A549 (cell line): ENCODE measurements at regions not wholly inside any gene's neighbourhood (a gene's known extent, or its start where the extent isn't known, plus 50 kb on each side); places are given as distances from the start of the nearest gene placed in this dataset.

Source experiments
- ATAC-seq, 2 experiments: fragments of 200-7000 bp in 1 of 2; fragments of >200 bp in 1 of 2; cut with Nextera tagmentation in 1 of 2; cut with Tn5 transposase in 1 of 2; 3 replicates each; pipeline versions ENCODE4 v1.8.0 to v1.9.1; 2018 to 2020; ENCODE audit warnings: mild to moderate bottlenecking in 1 of 2, moderate library complexity in 1 of 2
- CTCF ChIA-PET: fragments of 300-600 bp; sonication (Branson Sonifier 250); formaldehyde crosslinking; extraction: SDS; loops from one replicate; lab custom pipeline; 2021; ENCODE audit warnings: antibody characterized with exemption, inconsistent platforms; lab: Yijun Ruan, JAX
- POLR2A ChIA-PET: fragments of 350-600 bp; formaldehyde crosslinking; extraction: SDS; loops from one replicate; lab custom pipeline; 2021; ENCODE audit warnings: antibody characterized with exemption, inconsistent platforms; lab: Yijun Ruan, JAX
- DNase-seq, 2 experiments: peaks; one replicate each; pipeline versions ENCODE4 v3.0.0 to v3.0.0-alpha.2; 2011 to 2016; ENCODE audit warnings: low read depth in 1 of 2, low spot score in 1 of 2
- FAIRE-seq: peaks from 2 replicates; lab custom pipeline; 2011; peaks lifted over from hg19 to GRCh38; lab: Jason Lieb, UNC
- H3K27ac ChIP-seq, 2 experiments: fragments of >200 bp; sonication (Bioruptor Twin); formaldehyde crosslinking; 3 replicates each; pipeline ENCODE4 v1.5.1; 2016 to 2017
- H3K4me1 ChIP-seq: fragments of >200 bp; sonication (Bioruptor Twin); formaldehyde crosslinking; 3 replicates; pipeline ENCODE4 v1.6.1; 2016
- H3K4me2 ChIP-seq: fragments of >200 bp; sonication (Bioruptor Twin); formaldehyde crosslinking; 3 replicates; pipeline ENCODE4 v1.6.1; 2016
- H3K4me3 ChIP-seq: fragments of >200 bp; sonication (Bioruptor Twin); formaldehyde crosslinking; 3 replicates; pipeline ENCODE4 v1.5.1; 2016
- H3K9me3 ChIP-seq: fragments of >200 bp; sonication (Bioruptor Twin); formaldehyde crosslinking; 3 replicates; pipeline ENCODE4 v1.6.1; 2016
- CBX2 ChIP-seq: fragments of 200-600 bp; sonication (generic); IDR thresholded peaks from 2 replicates; pipeline ENCODE4 v1.6.1; 2016; ENCODE audit warnings: low read depth, mild to moderate bottlenecking, borderline replicate concordance
- CHD4 ChIP-seq: fragments of 200-600 bp; sonication (generic); IDR thresholded peaks from 2 replicates; pipeline ENCODE4 v1.6.1; 2016; ENCODE audit warnings: antibody characterized with exemption, mild to moderate bottlenecking, borderline replicate concordance
- EHF ChIP-seq: fragments of 250-450 bp; sonication (Bioruptor Pico); IDR thresholded peaks from 2 replicates; pipeline ENCODE4 v1.5.0; 2020; ENCODE audit warnings: mild to moderate bottlenecking
- EP300 ChIP-seq, 2 experiments: fragments of >200 bp; sonication (Bioruptor Twin); formaldehyde crosslinking; IDR thresholded peaks; 2 replicates in 1 of 2; 3 replicates in 1 of 2; pipeline ENCODE4 v1.6.1; 2016 to 2017
- FOSB ChIP-seq: fragments of 250-450 bp; sonication (Bioruptor Pico); IDR thresholded peaks from 2 replicates; pipeline ENCODE4 v1.5.0; 2020; ENCODE audit warnings: mild to moderate bottlenecking, moderate library complexity
- FOSL2 ChIP-seq, 2 experiments: fragments of 450-650 bp in 1 of 2; fragments of >200 bp in 1 of 2; sonication (Bioruptor Twin) in 1 of 2; formaldehyde crosslinking; IDR thresholded peaks; 2 replicates each; pipeline versions ENCODE4 v1.5.0 to v1.6.1; 2016 to 2020; ENCODE audit warnings: mild to moderate bottlenecking in 1 of 2, moderate library complexity in 1 of 2
- FOXS1 ChIP-seq: fragments of 250-450 bp; sonication (Bioruptor Pico); IDR thresholded peaks from 2 replicates; pipeline ENCODE4 v1.5.0; 2020; ENCODE audit warnings: mild to moderate bottlenecking, moderate library complexity
- HEYL ChIP-seq: fragments of 250-450 bp; sonication (Bioruptor Pico); IDR thresholded peaks from 2 replicates; pipeline ENCODE4 v1.8.0; 2021; ENCODE audit warnings: mild to moderate bottlenecking, moderate library complexity
- HOXB5 ChIP-seq: fragments of 250-450 bp; sonication (Bioruptor Pico); IDR thresholded peaks from 2 replicates; pipeline ENCODE4 v1.5.0; 2020; ENCODE audit warnings: mild to moderate bottlenecking, moderate library complexity
- JUN ChIP-seq, 2 experiments: fragments of >200 bp; sonication (Bioruptor Twin); formaldehyde crosslinking; IDR thresholded peaks; 2 replicates in 1 of 2; 3 replicates in 1 of 2; pipeline ENCODE4 v1.6.1; 2016 to 2017
- JUNB ChIP-seq: fragments of >200 bp; sonication (Bioruptor Twin); formaldehyde crosslinking; IDR thresholded peaks from 2 replicates; pipeline ENCODE4 v1.6.1; 2016
- KDM1A ChIP-seq: fragments of 200-600 bp; sonication (generic); IDR thresholded peaks from 2 replicates; pipeline ENCODE4 v1.6.1; 2016; ENCODE audit warnings: low read depth, mild to moderate bottlenecking
- KDM5A ChIP-seq: fragments of 200-600 bp; sonication (generic); IDR thresholded peaks from 2 replicates; pipeline ENCODE4 v1.6.1; 2016; ENCODE audit warnings: antibody characterized with exemption, mild to moderate bottlenecking
- MAFK ChIP-seq: fragments of 450-650 bp; IDR thresholded peaks from 2 replicates; pipeline ENCODE4 v1.6.1; 2014; ENCODE audit not compliant: partially characterized antibody
- MAZ ChIP-seq: fragments of 150-350 bp; IDR thresholded peaks from 2 replicates; pipeline ENCODE4 v1.6.1; 2014; ENCODE audit warnings: antibody characterized with exemption, low read depth, low read length, borderline replicate concordance
- MYC ChIP-seq: IDR thresholded peaks from 2 replicates; pipeline ENCODE4 v1.6.1; 2012; ENCODE audit warnings: mild to moderate bottlenecking, inconsistent platforms, low read length, improper control_type of control experiment, borderline replicate concordance
- NFE2L2 ChIP-seq: fragments of 150-350 bp; conservative IDR thresholded peaks from 2 replicates; pipeline ENCODE4 v1.6.1; 2014; ENCODE audit warnings: low read length
- NPAS2 ChIP-seq: fragments of 250-450 bp; sonication (Bioruptor Pico); IDR thresholded peaks from 2 replicates; pipeline ENCODE4 v1.8.0; 2022; ENCODE audit warnings: mild to moderate bottlenecking, moderate library complexity, borderline replicate concordance
- POLR2AphosphoS2 ChIP-seq: conservative IDR thresholded peaks from 2 replicates; pipeline ENCODE4 v1.6.1; 2012; ENCODE audit warnings: low read length, improper control_type of control experiment, inconsistent platforms
- RAD21 ChIP-seq, 2 experiments: fragments of >200 bp in 1 of 2; sonication (Bioruptor Twin) in 1 of 2; formaldehyde crosslinking in 1 of 2; IDR thresholded peaks in 1 of 2; conservative IDR thresholded peaks in 1 of 2; 2 replicates in 1 of 2; 3 replicates in 1 of 2; pipeline ENCODE4 v1.6.1; 2012 to 2018; ENCODE audit warnings: inconsistent platforms in 1 of 2
- TFCP2L1 ChIP-seq: fragments of 250-450 bp; sonication (Bioruptor Pico); IDR thresholded peaks from 2 replicates; pipeline ENCODE4 v1.5.0; 2021; ENCODE audit warnings: mild to moderate bottlenecking
- TP53 ChIP-seq: fragments of 250-450 bp; sonication (Bioruptor Pico); IDR thresholded peaks from 2 replicates; pipeline ENCODE4 v1.5.0; 2021; ENCODE audit warnings: mild to moderate bottlenecking, moderate library complexity
- ZFP36 ChIP-seq: fragments of 450-650 bp; IDR thresholded peaks from 2 replicates; pipeline ENCODE4 v1.6.1; 2014; ENCODE audit warnings: borderline replicate concordance; ENCODE audit not compliant: partially characterized antibody
- WGBS: methylation state at CpG from one replicate; pipeline ENCODE4 v1.1.6; 2017; ENCODE audit errors: missing lambda C conversion rate; 5-methylcytosine and 5-hydroxymethylcytosine counted together
- TF ChIP-seq, protein P1 (sequence below): IDR thresholded peaks from 2 replicates; pipeline ENCODE4 v1.6.1; 2012; ENCODE audit warnings: low read depth, borderline replicate concordance
- TF ChIP-seq, protein P2 (sequence below): fragments of >200 bp; sonication (Bioruptor Twin); formaldehyde crosslinking; IDR thresholded peaks from 3 replicates; pipeline ENCODE4 v1.6.1; 2016
- TF ChIP-seq, protein P3 (sequence below): fragments of >200 bp; sonication (Bioruptor Twin); formaldehyde crosslinking; IDR thresholded peaks from 2 replicates; pipeline ENCODE4 v1.6.1; 2016
- TF ChIP-seq, protein P4 (sequence below): fragments of 250-450 bp; sonication (Bioruptor Pico); IDR thresholded peaks from 2 replicates; pipeline ENCODE4 v1.5.0; 2021; ENCODE audit warnings: mild to moderate bottlenecking, moderate library complexity, borderline replicate concordance
- TF ChIP-seq, protein P5 (sequence below): IDR thresholded peaks from 2 replicates; pipeline ENCODE4 v1.6.1; 2012
- TF ChIP-seq, protein P6 (sequence below): fragments of 250-450 bp; sonication (Bioruptor Pico); IDR thresholded peaks from 2 replicates; pipeline ENCODE4 v1.5.0; 2020; ENCODE audit warnings: low read depth, mild to moderate bottlenecking, moderate library complexity

DNA sequence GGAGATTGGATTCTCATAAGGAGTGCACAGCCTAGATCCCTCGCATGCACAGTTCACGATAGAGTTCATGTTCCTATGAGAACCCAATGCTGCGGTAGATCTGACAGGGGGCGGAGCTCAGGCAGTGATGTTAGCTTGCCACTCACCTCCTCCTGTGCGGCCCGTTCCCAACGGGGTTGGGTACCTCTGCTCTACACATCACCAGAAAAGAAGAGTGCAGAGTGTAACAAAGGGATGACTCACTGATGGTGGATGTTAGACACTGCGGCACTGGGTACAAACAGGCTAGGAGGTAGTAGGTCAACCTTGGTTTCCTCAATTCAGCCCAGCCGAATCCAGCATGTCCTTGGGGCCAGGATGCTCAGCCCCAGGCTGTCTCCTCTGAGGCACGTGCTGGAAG, 66.8 kb upstream of the CHST15 start:
- Histone ChIP-seq H3K4me2 (no peak overlapping the region), H3K9me3 (0 out of 3 replicates have a peak, but pooled peaks cover 3% of the 10 kb centered on the region), H3K27ac (no peak overlapping the region), H3K4me1 (peaks cover 10% of the 10 kb centered on the region; the same call in 2 of the 3 replicates), H3K4me3 (no peak overlapping the region)
- CTCF ChIA-PET = no interaction called here
- ATAC-seq (no peak), FAIRE-seq (no peak), DNase-seq (no peak)
- WGBS = 65% methylated on average over 10 of the region's 10 CpGs
- TF ChIP-seq TFCP2L1 (CRISPR knock-in tag) (no peak), KDM1A (no peak), JUN (IDR thresholded peaks at IDR 0.05) (no peak), MAFK (no peak), EP300 (IDR thresholded peaks at IDR 0.05) (no peak), CHD4 (no peak), FOXS1 (CRISPR knock-in tag) (no peak), HOXB5 (CRISPR knock-in tag) (no peak), TP53 (CRISPR knock-in tag) (no peak), FOSL2 (IDR thresholded peaks at IDR 0.05) (no peak), FOSL2 (CRISPR knock-in tag; IDR thresholded peaks at IDR 0.05) (no peak), KDM5A (no peak), CBX2 (no peak), EHF (CRISPR knock-in tag) (no peak), FOSB (CRISPR knock-in tag) (no peak)
- TF ChIP-seq, protein P1, sequence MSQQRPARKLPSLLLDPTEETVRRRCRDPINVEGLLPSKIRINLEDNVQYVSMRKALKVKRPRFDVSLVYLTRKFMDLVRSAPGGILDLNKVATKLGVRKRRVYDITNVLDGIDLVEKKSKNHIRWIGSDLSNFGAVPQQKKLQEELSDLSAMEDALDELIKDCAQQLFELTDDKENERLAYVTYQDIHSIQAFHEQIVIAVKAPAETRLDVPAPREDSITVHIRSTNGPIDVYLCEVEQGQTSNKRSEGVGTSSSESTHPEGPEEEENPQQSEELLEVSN = no peak
- TF ChIP-seq, protein P2, sequence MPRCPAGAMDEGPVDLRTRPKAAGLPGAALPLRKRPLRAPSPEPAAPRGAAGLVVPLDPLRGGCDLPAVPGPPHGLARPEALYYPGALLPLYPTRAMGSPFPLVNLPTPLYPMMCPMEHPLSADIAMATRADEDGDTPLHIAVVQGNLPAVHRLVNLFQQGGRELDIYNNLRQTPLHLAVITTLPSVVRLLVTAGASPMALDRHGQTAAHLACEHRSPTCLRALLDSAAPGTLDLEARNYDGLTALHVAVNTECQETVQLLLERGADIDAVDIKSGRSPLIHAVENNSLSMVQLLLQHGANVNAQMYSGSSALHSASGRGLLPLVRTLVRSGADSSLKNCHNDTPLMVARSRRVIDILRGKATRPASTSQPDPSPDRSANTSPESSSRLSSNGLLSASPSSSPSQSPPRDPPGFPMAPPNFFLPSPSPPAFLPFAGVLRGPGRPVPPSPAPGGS = no peak
- POLR2A ChIA-PET = no interaction called here

DNA sequence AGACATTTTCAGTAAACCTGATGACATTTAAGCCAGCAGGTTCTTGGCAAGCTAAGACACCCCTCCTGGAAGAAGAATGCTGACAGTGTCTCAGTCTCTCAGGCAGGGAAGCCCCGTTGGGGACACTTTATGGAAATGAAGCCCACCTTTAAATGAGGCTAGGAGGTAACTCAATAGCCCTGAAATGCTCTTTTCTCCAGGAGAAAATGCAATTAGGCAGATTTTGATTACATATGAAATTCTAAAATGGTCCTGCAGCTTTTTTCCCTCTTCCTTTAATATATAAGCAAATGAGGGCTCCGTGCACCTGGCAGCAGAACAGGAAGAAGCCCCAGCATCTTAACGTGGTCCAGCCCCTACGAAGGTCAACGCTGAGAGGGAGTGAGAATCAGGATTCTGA, 65.8 kb upstream of the CHST15 start:
- 0 out of 3 replicates have a peak, but pooled peaks cover 3% of the 10 kb centered on the region for H3K9me3 ChIP-seq
- ATAC-seq (no peak), DNase-seq (no peak)
- TF ChIP-seq EHF (CRISPR knock-in tag) (no peak), ZFP36 (no peak), FOSL2 (IDR thresholded peaks at IDR 0.05) (no peak), FOSL2 (CRISPR knock-in tag; IDR thresholded peaks at IDR 0.05) (no peak), HEYL (CRISPR knock-in tag) (no peak), JUNB (no peak), HOXB5 (CRISPR knock-in tag) (no peak), POLR2AphosphoS2 (no peak), RAD21 (conservative IDR thresholded peaks at IDR 0.05 in 1 of 2, IDR thresholded peaks at IDR 0.05 in 1 of 2) (no peak), MYC (no peak), NFE2L2 (no peak), CHD4 (no peak), NPAS2 (CRISPR knock-in tag) (no peak), MAZ (no peak)
- TF ChIP-seq, protein P3, sequence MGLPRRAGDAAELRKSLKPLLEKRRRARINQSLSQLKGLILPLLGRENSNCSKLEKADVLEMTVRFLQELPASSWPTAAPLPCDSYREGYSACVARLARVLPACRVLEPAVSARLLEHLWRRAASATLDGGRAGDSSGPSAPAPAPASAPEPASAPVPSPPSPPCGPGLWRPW = no peak
- TF ChIP-seq, protein P4, sequence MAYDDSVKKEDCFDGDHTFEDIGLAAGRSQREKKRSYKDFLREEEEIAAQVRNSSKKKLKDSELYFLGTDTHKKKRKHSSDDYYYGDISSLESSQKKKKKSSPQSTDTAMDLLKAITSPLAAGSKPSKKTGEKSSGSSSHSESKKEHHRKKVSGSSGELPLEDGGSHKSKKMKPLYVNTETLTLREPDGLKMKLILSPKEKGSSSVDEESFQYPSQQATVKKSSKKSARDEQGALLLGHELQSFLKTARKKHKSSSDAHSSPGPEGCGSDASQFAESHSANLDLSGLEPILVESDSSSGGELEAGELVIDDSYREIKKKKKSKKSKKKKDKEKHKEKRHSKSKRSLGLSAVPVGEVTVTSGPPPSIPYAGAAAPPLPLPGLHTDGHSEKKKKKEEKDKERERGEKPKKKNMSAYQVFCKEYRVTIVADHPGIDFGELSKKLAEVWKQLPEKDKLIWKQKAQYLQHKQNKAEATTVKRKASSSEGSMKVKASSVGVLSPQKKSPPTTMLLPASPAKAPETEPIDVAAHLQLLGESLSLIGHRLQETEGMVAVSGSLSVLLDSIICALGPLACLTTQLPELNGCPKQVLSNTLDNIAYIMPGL (CRISPR knock-in tag) = no peak
- TF ChIP-seq, protein P5, sequence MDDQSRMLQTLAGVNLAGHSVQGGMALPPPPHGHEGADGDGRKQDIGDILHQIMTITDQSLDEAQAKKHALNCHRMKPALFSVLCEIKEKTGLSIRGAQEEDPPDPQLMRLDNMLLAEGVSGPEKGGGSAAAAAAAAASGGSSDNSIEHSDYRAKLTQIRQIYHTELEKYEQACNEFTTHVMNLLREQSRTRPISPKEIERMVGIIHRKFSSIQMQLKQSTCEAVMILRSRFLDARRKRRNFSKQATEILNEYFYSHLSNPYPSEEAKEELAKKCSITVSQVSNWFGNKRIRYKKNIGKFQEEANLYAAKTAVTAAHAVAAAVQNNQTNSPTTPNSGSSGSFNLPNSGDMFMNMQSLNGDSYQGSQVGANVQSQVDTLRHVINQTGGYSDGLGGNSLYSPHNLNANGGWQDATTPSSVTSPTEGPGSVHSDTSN = no peak
- TF ChIP-seq, protein P6, sequence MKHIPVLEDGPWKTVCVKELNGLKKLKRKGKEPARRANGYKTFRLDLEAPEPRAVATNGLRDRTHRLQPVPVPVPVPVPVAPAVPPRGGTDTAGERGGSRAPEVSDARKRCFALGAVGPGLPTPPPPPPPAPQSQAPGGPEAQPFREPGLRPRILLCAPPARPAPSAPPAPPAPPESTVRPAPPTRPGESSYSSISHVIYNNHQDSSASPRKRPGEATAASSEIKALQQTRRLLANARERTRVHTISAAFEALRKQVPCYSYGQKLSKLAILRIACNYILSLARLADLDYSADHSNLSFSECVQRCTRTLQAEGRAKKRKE (CRISPR knock-in tag) = no peak
- TF ChIP-seq, all 56 proteins: peak for 0
- no peak for FAIRE-seq
- Histone ChIP-seq H3K4me2 (no peak overlapping the region), H3K27ac (no peak overlapping the region), H3K4me1 (peaks cover 10% of the 10 kb centered on the region; the same call in 2 of the 3 replicates), H3K4me3 (no peak overlapping the region)
- WGBS = 69% methylated on average over 5 of the region's 5 CpGs
- ChIA-PET CTCF (interaction anchor here (1.1 kb wide), 1 partner anchor 164 kb away, joined by 3 read pairs; no protein-coding TSS in a partner anchor), POLR2A (no interaction called here)
